H1 (cell line): ENCODE measurements at regions not wholly inside any gene's neighbourhood (a gene's known extent, or its start where the extent isn't known, plus 50 kb on each side); places are given as distances from the start of the nearest gene placed in this dataset.

Experiments used
- EP300 ChIP-seq, 2 experiments: IDR thresholded peaks; 1 replicate in 1 of 2; 2 replicates in 1 of 2; pipeline ENCODE4 v1.6.1; 2011 to 2012; ENCODE audit warnings: low read depth in 2 of 2, low read length in 2 of 2, mild to moderate bottlenecking in 2 of 2, borderline replicate concordance in 1 of 2, inconsistent platforms in 1 of 2, moderate library complexity in 1 of 2
- RAD21 ChIP-seq, 2 experiments: IDR thresholded peaks in 1 of 2; conservative IDR thresholded peaks in 1 of 2; 2 replicates each; pipeline ENCODE4 v1.6.1; 2011; ENCODE audit warnings: low read depth in 2 of 2, low read length in 2 of 2, improper control_type of control experiment in 1 of 2, inconsistent platforms in 1 of 2, mild to moderate bottlenecking in 1 of 2, moderate library complexity in 1 of 2
- RBBP5 ChIP-seq: IDR thresholded peaks from 2 replicates; pipeline ENCODE4 v1.7.1; 2012; ENCODE audit warnings: low read depth, mild to moderate bottlenecking, inconsistent platforms, low read length, moderate library complexity, borderline replicate concordance
- TAF7 ChIP-seq: optimal IDR thresholded peaks from 2 replicates; pipeline ENCODE3; 2011; ENCODE audit warnings: low read depth, mild to moderate bottlenecking, inconsistent platforms, low read length, moderate library complexity, borderline replicate concordance

DNA sequence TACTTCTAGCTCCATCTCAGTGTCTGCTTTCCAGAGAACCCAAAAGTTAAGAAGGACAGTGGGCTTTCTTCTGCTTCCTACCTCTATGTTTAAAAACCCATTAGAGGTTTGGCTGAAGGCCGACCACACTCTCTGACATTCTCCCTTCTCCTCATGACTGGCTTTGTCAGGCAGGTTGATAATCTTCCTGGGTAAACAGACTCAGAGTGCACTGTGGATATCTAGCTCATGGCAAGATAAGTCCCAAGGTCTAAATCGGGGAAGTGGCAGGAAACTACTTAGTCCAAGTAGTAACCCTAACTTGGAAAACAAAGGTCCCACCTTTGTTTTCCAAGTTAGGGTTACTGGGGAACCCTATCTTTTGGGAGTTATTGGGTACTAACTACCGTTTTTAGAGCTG lies 161.9 kb upstream of the SPAG17 start (continued):
- TF ChIP-seq RAD21 (IDR thresholded peaks at IDR 0.05 in 1 of 2, conservative IDR thresholded peaks at IDR 0.05 in 1 of 2; ENCODE audit: low read depth in 2 of 2, low read length in 2 of 2) (no peak), TAF7 (no peak), RBBP5 (no peak), EP300 (IDR thresholded peaks at IDR 0.05; ENCODE audit: borderline replicate concordance in 1 of 2, low read depth in 2 of 2, low read length in 2 of 2) (no peak)
